Psoas muscle (tissue), 7 donors: ENCODE measurements at regions not wholly inside any gene's neighbourhood (a gene's known extent, or its start where the extent isn't known, plus 50 kb on each side); places are given as distances from the start of the nearest gene placed in this dataset.

Experiments
- ATAC-seq, 4 donors: fragments of 200-7000 bp; cut with Tn5 transposase; one replicate each; pipeline ENCODE4 v1.9.1; 2020; ENCODE audit warnings: moderate library complexity in 3 of 4, mild to moderate bottlenecking in 2 of 4
- DNase-seq, 2 donors: peaks; one replicate each; pipeline ENCODE4 v3.0.0-alpha.2; 2020
- H3K27ac ChIP-seq: fragments of 200-600 bp; one replicate; pipeline ENCODE4 v1.8.0; 2022
- H3K27me3 ChIP-seq, 3 donors: fragments of 200-600 bp in 1 of 3; one replicate each; pipeline versions ENCODE4 v1.6.1 to v1.8.0; 2013 to 2022; ENCODE audit warnings: low read length in 2 of 3, mild to moderate bottlenecking in 2 of 3, moderate library complexity in 1 of 3; ENCODE audit not compliant: insufficient read depth in 3 of 3
- H3K36me3 ChIP-seq, 2 donors: fragments of 200-600 bp in 1 of 2; one replicate each; pipeline versions ENCODE4 v1.6.1 to v1.8.0; 2013 to 2022; ENCODE audit warnings: low read depth in 1 of 2, mild to moderate bottlenecking in 1 of 2, moderate library complexity in 1 of 2; ENCODE audit not compliant: insufficient read depth in 1 of 2
- H3K4me1 ChIP-seq: fragments of 200-600 bp; one replicate; pipeline ENCODE4 v1.8.0; 2022
- H3K4me3 ChIP-seq: fragments of 200-600 bp; one replicate; pipeline ENCODE4 v1.8.0; 2022; ENCODE audit warnings: mild to moderate bottlenecking
- H3K9me3 ChIP-seq: fragments of 200-600 bp; one replicate; pipeline ENCODE4 v1.8.0; 2022
- WGBS, 3 donors: extraction: QIAGEN DNeasy Blood & Tissue Kit; methylation state at CpG; one replicate each; pipeline versions ENCODE4 v1.1.6 to v1.1.7; 2013; 5-methylcytosine and 5-hydroxymethylcytosine counted together
- intact Hi-C, 2 donors: fragments of 100-400 bp; cut with DNase I; formaldehyde crosslinking; loops; one replicate each; pipeline versions ENCODE4 v1.11.0 to v1.14.2; 2022
- TF ChIP-seq, protein P1 (sequence below): fragments of 200-600 bp; IDR thresholded peaks from one replicate; pipeline ENCODE4 v1.8.0; 2022; ENCODE audit warnings: antibody characterized with exemption
- donor health status: healthy with polysubstance abuse.
- donor health status: DM: no; HTN: no; CAD: no; lungs with moderate emphysema.
- donor health status: Bipolar disorder and iron deficiency.
- donor health status: healthy.
- donor health status: DM: yes; HTN: yes; CAD: no.
- donor health status: DM: no; HTN: no; CAD: no.
- donor health status: DM: yes; HTN: yes; CAD: no.

DNA sequence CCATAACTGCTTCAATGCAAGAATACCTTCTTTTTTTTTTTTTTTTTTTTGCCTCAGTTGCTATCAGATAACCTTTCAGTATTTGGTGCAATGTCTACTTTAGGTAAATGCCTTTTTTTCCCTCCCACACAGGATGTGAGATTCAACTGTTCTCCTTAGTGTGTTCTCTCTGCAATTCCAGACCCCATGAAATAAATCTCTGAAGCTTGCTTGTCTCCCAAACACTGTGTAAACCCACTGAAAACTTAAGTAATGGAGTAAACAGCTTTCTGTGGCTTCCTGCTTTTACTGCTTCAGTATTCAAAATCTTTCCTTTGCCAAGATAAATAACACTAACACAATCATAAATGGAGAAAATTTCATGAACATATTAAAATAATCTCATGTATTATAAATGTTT, 55.8 kb upstream of the CLEC14A start:
- Histone ChIP-seq H3K9me3 (no peaks in the 10 kb centered on the region), H3K36me3 (no peaks in the 10 kb centered on the region), H3K4me1 (no peaks in the 10 kb centered on the region), H3K27me3 (no peaks in the 10 kb centered on the region), H3K27ac (no peak overlapping the region), H3K4me3 (no peak overlapping the region)
- intact Hi-C loops, result loop anchor here in 1 of 2 donors (2.0 kb wide), 1 partner anchor 55 kb away; the partner anchor contains the start of gene CLEC14A
- TF ChIP-seq, protein P1, sequence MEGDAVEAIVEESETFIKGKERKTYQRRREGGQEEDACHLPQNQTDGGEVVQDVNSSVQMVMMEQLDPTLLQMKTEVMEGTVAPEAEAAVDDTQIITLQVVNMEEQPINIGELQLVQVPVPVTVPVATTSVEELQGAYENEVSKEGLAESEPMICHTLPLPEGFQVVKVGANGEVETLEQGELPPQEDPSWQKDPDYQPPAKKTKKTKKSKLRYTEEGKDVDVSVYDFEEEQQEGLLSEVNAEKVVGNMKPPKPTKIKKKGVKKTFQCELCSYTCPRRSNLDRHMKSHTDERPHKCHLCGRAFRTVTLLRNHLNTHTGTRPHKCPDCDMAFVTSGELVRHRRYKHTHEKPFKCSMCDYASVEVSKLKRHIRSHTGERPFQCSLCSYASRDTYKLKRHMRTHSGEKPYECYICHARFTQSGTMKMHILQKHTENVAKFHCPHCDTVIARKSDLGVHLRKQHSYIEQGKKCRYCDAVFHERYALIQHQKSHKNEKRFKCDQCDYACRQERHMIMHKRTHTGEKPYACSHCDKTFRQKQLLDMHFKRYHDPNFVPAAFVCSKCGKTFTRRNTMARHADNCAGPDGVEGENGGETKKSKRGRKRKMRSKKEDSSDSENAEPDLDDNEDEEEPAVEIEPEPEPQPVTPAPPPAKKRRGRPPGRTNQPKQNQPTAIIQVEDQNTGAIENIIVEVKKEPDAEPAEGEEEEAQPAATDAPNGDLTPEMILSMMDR, result no peak
- ATAC-seq (no peak), DNase-seq (no peak)

DNA sequence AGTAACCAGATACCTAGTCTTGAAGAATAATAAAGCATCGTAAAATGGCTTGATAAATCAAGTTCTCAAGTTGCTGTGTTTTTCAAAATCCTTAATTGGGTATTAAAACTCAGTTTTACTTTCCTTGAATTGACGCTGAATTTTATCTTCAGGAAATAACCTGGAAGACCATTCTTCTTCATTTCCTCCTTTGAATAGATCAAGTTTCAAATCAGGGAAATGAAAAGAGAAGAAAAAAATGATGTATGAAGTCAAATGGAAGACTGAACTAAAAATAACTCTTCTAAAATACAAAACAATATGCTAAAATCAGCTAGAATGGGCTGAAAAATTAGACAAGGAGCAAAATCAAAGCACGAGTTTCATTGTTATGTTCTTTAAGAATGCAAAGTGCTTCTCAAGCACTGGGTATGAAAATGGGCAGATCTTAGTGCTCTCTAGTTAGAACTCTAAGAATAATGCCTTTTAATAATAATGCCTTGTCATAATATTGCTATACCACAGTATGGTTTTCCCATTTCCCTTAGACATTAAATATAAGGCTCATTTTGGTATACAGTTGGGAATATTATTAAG, 54.6 kb upstream of the CLEC14A start:
- DNase-seq (no peak), ATAC-seq (no peak)
- no peaks in the 10 kb centered on the region for H3K4me1 ChIP-seq
- TF ChIP-seq, protein P1, result no peak
- peak overlapping the region; percentile 25 for H3K27ac ChIP-seq
- H3K4me3 ChIP-seq, result no peak overlapping the region
- WGBS, 3 donors, result 19 to 26% (median 21%) methylated on average over 3 of the region's 3 CpGs
- intact Hi-C loops, result loop anchor here in 1 of 2 donors (2.0 kb wide), 1 partner anchor 54 kb away; the partner anchor contains the start of gene CLEC14A
- no peaks in the 10 kb centered on the region for H3K27me3 ChIP-seq
- no peaks in the 10 kb centered on the region for H3K9me3 ChIP-seq
- no peaks in the 10 kb centered on the region for H3K36me3 ChIP-seq

DNA sequence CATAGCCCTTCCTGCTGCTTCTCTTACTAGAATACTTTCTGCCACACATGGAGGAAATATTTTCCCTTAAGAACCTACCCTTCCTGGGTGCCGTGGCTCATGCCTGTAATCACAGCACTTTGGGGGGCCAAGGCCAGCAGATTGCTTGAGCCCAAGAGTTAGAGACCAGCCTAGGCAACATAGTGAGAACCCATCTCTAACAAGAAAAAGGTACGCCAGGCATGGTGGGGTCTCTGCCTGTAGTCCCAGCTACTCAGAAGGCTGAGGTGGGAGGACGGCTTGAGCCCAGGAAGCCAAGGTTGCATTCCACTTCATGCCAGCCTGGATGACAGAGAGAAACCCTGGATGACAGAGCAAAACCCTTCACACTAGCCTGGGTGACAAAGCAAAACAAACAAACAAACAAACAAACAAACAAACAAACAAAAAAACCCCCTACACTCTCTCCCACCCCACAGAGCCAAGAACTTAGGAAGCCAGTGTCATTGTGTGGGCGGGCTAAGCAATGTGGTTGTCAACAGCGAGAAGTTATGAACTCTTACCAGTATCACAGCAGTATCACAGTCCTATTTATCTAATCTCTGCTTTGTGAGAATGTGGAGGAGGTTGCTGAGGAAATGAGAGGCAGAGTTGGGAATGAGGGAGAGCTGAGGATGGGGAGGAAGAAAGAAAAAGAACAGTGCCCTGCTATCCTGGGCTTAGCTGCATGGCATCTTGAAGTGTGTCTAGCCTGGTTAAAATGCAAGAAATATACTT, 53.8 kb upstream of the CLEC14A start:
- no peak overlapping the region for H3K4me3 ChIP-seq
- H3K9me3 ChIP-seq, result no peaks in the 10 kb centered on the region
- DNase-seq, result no peak
- intact Hi-C loops, result loop anchor here in 1 of 2 donors (2.0 kb wide), 1 partner anchor 53 kb away; the partner anchor contains the start of gene CLEC14A
- H3K27ac ChIP-seq, result peak overlapping the region; percentile 25
- no peaks in the 10 kb centered on the region for H3K36me3 ChIP-seq
- ATAC-seq, result no peak
- H3K4me1 ChIP-seq, result no peaks in the 10 kb centered on the region
- no peaks in the 10 kb centered on the region for H3K27me3 ChIP-seq
- WGBS, 3 donors, result 74 to 82% (median 81%) methylated on average over 5 of the region's 5 CpGs
- TF ChIP-seq, protein P1, result no peak
